ENCODE measurements at regions not wholly inside any gene's neighbourhood (a gene's known extent, or its start where the extent isn't known, plus 50 kb on each side); places are given as distances from the start of the nearest gene placed in this dataset.

DNA sequence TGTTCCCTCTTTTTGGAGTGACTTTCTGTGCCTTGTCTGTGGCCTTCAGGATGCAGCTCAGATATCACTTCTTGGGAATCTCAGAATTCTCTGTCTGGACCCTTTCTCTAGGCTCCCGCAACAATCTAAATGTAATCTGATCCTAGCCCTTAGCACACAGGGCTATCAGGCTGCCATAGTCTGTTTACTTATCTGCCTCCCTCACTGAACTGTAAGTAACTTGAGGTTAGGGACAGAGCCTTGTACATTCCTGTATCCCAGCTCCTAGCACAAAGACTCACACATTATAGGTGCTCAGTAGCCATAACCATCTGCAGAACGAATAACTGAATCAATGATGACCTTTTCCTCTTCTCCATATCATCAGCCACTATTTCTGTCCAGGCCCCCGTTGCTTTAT, 69.5 kb downstream of the RTL9 start:
- Histone ChIP-seq H3K4me3 (no peak overlapping the region), H3K27ac (no peak overlapping the region), H3K36me3 (no peaks in the 10 kb centered on the region), H3K27me3 (peaks cover 0 to 40% (median 0%) of the 10 kb centered on the region in 7 donors), H3K9me3 (no peaks in the 10 kb centered on the region), H3K4me1 (no peaks in the 10 kb centered on the region)
- TF ChIP-seq, protein P1, sequence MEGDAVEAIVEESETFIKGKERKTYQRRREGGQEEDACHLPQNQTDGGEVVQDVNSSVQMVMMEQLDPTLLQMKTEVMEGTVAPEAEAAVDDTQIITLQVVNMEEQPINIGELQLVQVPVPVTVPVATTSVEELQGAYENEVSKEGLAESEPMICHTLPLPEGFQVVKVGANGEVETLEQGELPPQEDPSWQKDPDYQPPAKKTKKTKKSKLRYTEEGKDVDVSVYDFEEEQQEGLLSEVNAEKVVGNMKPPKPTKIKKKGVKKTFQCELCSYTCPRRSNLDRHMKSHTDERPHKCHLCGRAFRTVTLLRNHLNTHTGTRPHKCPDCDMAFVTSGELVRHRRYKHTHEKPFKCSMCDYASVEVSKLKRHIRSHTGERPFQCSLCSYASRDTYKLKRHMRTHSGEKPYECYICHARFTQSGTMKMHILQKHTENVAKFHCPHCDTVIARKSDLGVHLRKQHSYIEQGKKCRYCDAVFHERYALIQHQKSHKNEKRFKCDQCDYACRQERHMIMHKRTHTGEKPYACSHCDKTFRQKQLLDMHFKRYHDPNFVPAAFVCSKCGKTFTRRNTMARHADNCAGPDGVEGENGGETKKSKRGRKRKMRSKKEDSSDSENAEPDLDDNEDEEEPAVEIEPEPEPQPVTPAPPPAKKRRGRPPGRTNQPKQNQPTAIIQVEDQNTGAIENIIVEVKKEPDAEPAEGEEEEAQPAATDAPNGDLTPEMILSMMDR (IDR thresholded peaks at IDR 0.05): no peak
- intact Hi-C loops (cut with DNase I): no loop called here
- DNase-seq (no peak), ATAC-seq (no peak)
- 69 to 70% methylated on average over 3 of the region's 3 CpGs for WGBS, 2 donors

DNA sequence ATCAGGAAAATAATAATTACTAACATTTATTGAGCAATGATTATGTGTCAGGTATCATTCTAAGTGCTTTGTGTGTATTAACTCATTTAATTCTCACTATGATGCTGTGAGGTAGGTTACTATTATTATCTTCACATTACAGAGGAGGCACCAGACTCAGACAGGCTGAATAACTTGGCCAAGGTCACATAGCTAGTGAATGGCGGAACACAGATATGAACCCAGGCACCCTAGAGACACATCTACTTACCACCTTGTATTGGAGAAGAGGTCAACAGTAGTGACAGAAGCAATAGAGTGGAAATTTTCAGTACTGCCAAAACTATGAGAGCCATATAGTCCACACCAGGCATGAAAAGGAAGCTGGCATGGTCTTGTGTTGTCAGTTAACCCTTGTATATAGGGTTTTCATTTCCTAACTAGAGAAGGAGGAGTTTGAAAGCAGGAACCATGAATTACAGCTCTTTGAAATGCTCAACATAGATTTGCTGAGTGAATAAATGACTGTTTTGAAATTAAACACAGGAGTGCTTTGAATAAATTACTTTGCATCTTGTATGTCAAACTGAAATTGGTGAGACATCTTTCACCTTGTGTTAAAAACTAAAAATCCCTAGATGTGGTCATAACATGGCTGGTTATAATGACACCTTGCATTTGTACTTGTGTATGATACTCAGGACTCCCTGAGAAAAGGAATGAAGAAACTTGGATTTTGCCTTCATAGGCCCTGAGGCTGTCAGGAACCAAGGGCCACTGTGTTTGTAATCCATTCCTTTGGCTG, 71.8 kb downstream of the RTL9 start:
- intact Hi-C loops (cut with DNase I): no loop called here
- no peaks in the 10 kb centered on the region for H3K36me3 ChIP-seq
- peaks cover 0 to 44% (median 0%) of the 10 kb centered on the region in 7 donors for H3K27me3 ChIP-seq
- TF ChIP-seq, protein P1 (IDR thresholded peaks at IDR 0.05): no peak
- no peaks in the 10 kb centered on the region for H3K9me3 ChIP-seq
- no peaks in the 10 kb centered on the region for H3K4me1 ChIP-seq
- H3K27ac ChIP-seq: no peak overlapping the region
- ATAC-seq: no peak
- DNase-seq: no peak
- no peak overlapping the region for H3K4me3 ChIP-seq
- 88 to 100% methylated on average over 1 of the region's 1 CpG for WGBS, 2 donors

DNA sequence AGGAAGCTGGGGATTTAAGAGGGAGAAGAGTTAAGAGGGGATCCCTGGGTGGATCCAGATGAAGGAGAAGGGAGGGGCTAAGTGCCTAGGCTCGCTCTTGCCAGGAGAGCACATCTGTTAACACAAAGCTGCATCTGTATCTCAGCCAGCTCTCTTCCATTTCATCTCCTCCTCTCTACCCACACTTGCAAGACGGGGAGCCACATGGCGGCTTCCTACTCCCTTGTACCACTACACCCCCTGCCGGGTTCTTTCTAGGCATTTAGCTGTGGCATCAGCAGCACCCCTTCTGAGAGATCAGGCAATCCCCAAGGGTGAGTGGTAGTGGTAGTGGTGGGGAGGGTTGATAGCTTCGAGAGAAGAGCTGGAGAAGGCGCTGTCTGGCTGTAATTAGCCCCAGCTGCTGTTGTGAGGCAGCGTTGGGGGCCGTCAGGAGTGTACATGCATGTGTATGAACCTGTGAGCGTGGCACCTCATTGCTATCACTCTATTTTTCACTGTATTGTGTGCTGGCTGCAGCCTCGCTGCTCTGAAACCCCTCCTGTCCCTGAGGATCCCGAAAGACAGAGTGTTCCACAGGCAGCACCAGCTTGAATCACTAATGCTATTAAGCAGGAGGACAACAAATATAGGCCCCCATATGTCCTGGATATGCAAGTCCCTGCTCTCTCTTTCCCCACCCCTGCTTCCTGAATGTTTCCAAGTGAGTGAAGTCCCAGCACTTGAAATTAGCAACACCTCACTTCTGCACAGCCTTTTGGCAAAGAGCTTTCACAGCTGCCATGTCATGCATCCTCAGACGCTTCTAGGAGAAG, 73.7 kb downstream of the RTL9 start:
- ATAC-seq (peak in 1 of 8 donors; percentile 17), DNase-seq (no peak)
- no peaks in the 10 kb centered on the region for H3K36me3 ChIP-seq
- no peak overlapping the region for H3K27ac ChIP-seq
- no peak overlapping the region for H3K4me3 ChIP-seq
- H3K27me3 ChIP-seq: peaks cover 0 to 46% (median 0%) of the 10 kb centered on the region in 7 donors
- no peaks in the 10 kb centered on the region for H3K9me3 ChIP-seq
- TF ChIP-seq, protein P1 (IDR thresholded peaks at IDR 0.05): no peak
- no peaks in the 10 kb centered on the region for H3K4me1 ChIP-seq
- WGBS, 2 donors: 62 to 63% methylated on average over 12 of the region's 12 CpGs
- intact Hi-C loops (cut with DNase I): no loop called here

DNA sequence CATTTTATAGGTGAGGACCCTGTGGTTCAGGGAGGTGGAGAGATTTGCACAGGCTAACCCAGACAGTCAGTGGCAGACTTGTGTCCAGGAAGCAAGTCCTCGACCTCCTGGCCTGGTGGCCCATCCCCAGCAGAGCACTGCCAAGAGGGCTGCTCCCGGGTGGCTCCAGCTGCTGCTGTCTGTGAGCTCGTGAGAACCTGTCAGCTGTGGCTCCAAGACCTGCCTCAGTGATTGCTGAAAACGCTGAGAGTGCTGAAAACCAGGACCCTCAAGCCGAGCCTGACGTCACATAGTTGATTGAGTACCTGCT, 74.2 kb downstream of the RTL9 start:
- no peaks in the 10 kb centered on the region for H3K4me1 ChIP-seq
- DNase-seq (no peak), ATAC-seq (peak in 2 of 8 donors; percentile 37 to 54)
- WGBS, 2 donors: 39 to 45% methylated on average over 6 of the region's 6 CpGs
- no peak overlapping the region for H3K27ac ChIP-seq
- H3K9me3 ChIP-seq: no peaks in the 10 kb centered on the region
- peaks cover 0 to 46% (median 0%) of the 10 kb centered on the region in 7 donors for H3K27me3 ChIP-seq
- intact Hi-C loops (cut with DNase I): no loop called here
- H3K36me3 ChIP-seq: no peaks in the 10 kb centered on the region
- no peak overlapping the region for H3K4me3 ChIP-seq
- TF ChIP-seq, protein P1 (IDR thresholded peaks at IDR 0.05): no peak
